SK-N-SH treated with all-trans-retinoic acid at 6 μM for 48 hours (cell line): ENCODE measurements at regions not wholly inside any gene's neighbourhood (a gene's known extent, or its start where the extent isn't known, plus 50 kb on each side); places are given as distances from the start of the nearest gene placed in this dataset.

Experiments used
- ATAC-seq: fragments of 200-7000 bp; cut with Tn5 transposase; 3 replicates; pipeline ENCODE4 v1.9.1; 2020; ENCODE audit warnings: mild to moderate bottlenecking, moderate library complexity
- ARNTL ChIP-seq: fragments of 450-650 bp; formaldehyde crosslinking; IDR thresholded peaks from 2 replicates; pipeline ENCODE4 v1.5.0; 2020; ENCODE audit warnings: low read depth, mild to moderate bottlenecking, moderate library complexity, borderline replicate concordance
- BACH2 ChIP-seq: fragments of 250-450 bp; sonication (Bioruptor Pico); IDR thresholded peaks from 2 replicates; pipeline ENCODE4 v1.9.0; 2021; ENCODE audit warnings: mild to moderate bottlenecking, borderline replicate concordance
- CSDC2 ChIP-seq: fragments of 250-450 bp; sonication (Bioruptor Pico); IDR thresholded peaks from 2 replicates; pipeline ENCODE4 v1.5.0; 2020; ENCODE audit warnings: mild to moderate bottlenecking, moderate library complexity
- ESRRG ChIP-seq: fragments of 250-450 bp; sonication (Bioruptor Pico); IDR thresholded peaks from 2 replicates; pipeline ENCODE4 v1.6.1; 2021; ENCODE audit warnings: mild to moderate bottlenecking
- GLIS3 ChIP-seq: fragments of 250-450 bp; sonication (Bioruptor Pico); IDR thresholded peaks from 2 replicates; pipeline ENCODE4 v1.5.0; 2020; ENCODE audit warnings: mild to moderate bottlenecking, moderate library complexity
- ISL1 ChIP-seq: fragments of 250-450 bp; sonication (Bioruptor Pico); IDR thresholded peaks from 2 replicates; pipeline ENCODE4 v2.1.2; 2022; ENCODE audit warnings: mild to moderate bottlenecking, moderate library complexity
- OSR1 ChIP-seq: fragments of 250-450 bp; sonication (Bioruptor Pico); IDR thresholded peaks from 2 replicates; pipeline ENCODE4 v1.8.0; 2022; ENCODE audit warnings: moderate library complexity, mild to moderate bottlenecking, inconsistent platforms
- PPARA ChIP-seq: fragments of 250-450 bp; sonication (Bioruptor Pico); IDR thresholded peaks from 2 replicates; pipeline ENCODE4 v1.5.0; 2020; ENCODE audit warnings: mild to moderate bottlenecking, borderline replicate concordance
- RARB ChIP-seq: fragments of 250-450 bp; sonication (Bioruptor Pico); IDR thresholded peaks from 2 replicates; pipeline ENCODE4 v1.8.0; 2021; ENCODE audit warnings: mild to moderate bottlenecking, moderate library complexity
- SNAI2 ChIP-seq: fragments of 250-450 bp; sonication (Bioruptor Pico); IDR thresholded peaks from 2 replicates; pipeline ENCODE4 v1.5.0; 2020; ENCODE audit warnings: mild to moderate bottlenecking, moderate library complexity
- TCF4 ChIP-seq: fragments of 250-450 bp; sonication (Bioruptor Pico); IDR thresholded peaks from 2 replicates; pipeline ENCODE4 v1.8.0; 2021; ENCODE audit warnings: mild to moderate bottlenecking, moderate library complexity, borderline replicate concordance
- TOX ChIP-seq: fragments of 250-450 bp; sonication (Bioruptor Pico); IDR thresholded peaks from 2 replicates; pipeline ENCODE4 v1.8.0; 2021; ENCODE audit warnings: mild to moderate bottlenecking, moderate library complexity, borderline replicate concordance
- ZC3H10 ChIP-seq: fragments of 250-450 bp; sonication (Bioruptor Pico); IDR thresholded peaks from 2 replicates; pipeline ENCODE4 v1.5.1; 2021; ENCODE audit warnings: mild to moderate bottlenecking, moderate library complexity
- ZFP3 ChIP-seq: fragments of 250-450 bp; sonication (Bioruptor Pico); IDR thresholded peaks from 2 replicates; pipeline ENCODE4 v1.5.0; 2020; ENCODE audit warnings: mild to moderate bottlenecking, moderate library complexity
- ZFP30 ChIP-seq: fragments of 450-650 bp; formaldehyde crosslinking; IDR thresholded peaks from 2 replicates; pipeline ENCODE4 v1.5.0; 2022; ENCODE audit warnings: mild to moderate bottlenecking, moderate library complexity
- ZNF70 ChIP-seq: fragments of 450-650 bp; formaldehyde crosslinking; IDR thresholded peaks from 2 replicates; pipeline ENCODE4 v1.5.0; 2020; ENCODE audit warnings: mild to moderate bottlenecking, moderate library complexity
- ZNF8 ChIP-seq: fragments of 450-650 bp; formaldehyde crosslinking; IDR thresholded peaks from 2 replicates; pipeline ENCODE4 v1.5.0; 2020; ENCODE audit warnings: mild to moderate bottlenecking, moderate library complexity
- TF ChIP-seq, protein P1 (sequence below): fragments of 250-450 bp; sonication (Bioruptor Pico); IDR thresholded peaks from 2 replicates; pipeline ENCODE4 v1.5.1; 2020; ENCODE audit warnings: low read depth, mild to moderate bottlenecking, moderate library complexity
- TF ChIP-seq, protein P2 (sequence below): fragments of 250-450 bp; sonication (Bioruptor Pico); IDR thresholded peaks from 2 replicates; pipeline ENCODE4 v1.8.0; 2020; ENCODE audit warnings: mild to moderate bottlenecking, moderate library complexity, borderline replicate concordance
- TF ChIP-seq, protein P3 (sequence below): fragments of 250-450 bp; sonication (Bioruptor Pico); IDR thresholded peaks from 2 replicates; pipeline ENCODE4 v1.5.1; 2021; ENCODE audit warnings: mild to moderate bottlenecking, moderate library complexity
- TF ChIP-seq, protein P4 (sequence below): fragments of 250-450 bp; sonication (Bioruptor Pico); IDR thresholded peaks from 2 replicates; pipeline ENCODE4 v1.8.0; 2021; ENCODE audit warnings: low read depth, mild to moderate bottlenecking, moderate library complexity, borderline replicate concordance
- TF ChIP-seq, protein P5 (sequence below): fragments of 250-450 bp; sonication (Bioruptor Pico); IDR thresholded peaks from 2 replicates; pipeline ENCODE4 v1.5.0; 2020; ENCODE audit warnings: mild to moderate bottlenecking, moderate library complexity

DNA sequence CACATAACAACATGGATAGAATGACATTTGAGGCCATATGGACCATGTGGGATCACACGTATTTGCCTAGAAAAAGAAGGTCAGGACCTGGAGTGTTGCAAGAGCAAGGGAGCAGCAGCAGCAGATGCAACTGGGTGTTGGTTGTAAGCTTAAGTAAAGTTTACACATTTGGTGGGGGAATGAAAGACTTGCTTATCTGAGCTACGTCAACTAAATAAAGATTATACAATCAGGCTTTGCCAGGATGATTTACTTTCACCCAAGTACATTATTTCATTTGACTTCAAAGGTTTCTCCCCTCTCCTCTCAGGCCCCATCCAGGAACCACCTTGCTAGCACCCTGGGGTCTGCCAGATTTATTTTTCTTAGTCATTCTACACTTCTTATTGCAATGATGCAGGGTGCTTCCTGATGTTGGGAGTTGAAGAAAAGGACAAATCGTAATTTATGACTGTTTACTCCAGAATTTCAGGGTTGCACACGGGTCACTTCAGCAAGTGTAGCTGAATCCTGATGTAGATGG, 591.9 kb upstream of the IGFBP3 start:
- ATAC-seq, result no peak
- TF ChIP-seq, protein P1, sequence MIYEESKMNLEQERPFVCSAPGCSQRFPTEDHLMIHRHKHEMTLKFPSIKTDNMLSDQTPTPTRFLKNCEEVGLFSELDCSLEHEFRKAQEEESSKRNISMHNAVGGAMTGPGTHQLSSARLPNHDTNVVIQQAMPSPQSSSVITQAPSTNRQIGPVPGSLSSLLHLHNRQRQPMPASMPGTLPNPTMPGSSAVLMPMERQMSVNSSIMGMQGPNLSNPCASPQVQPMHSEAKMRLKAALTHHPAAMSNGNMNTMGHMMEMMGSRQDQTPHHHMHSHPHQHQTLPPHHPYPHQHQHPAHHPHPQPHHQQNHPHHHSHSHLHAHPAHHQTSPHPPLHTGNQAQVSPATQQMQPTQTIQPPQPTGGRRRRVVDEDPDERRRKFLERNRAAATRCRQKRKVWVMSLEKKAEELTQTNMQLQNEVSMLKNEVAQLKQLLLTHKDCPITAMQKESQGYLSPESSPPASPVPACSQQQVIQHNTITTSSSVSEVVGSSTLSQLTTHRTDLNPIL (CRISPR knock-in tag), result no peak
- TF ChIP-seq, protein P2, sequence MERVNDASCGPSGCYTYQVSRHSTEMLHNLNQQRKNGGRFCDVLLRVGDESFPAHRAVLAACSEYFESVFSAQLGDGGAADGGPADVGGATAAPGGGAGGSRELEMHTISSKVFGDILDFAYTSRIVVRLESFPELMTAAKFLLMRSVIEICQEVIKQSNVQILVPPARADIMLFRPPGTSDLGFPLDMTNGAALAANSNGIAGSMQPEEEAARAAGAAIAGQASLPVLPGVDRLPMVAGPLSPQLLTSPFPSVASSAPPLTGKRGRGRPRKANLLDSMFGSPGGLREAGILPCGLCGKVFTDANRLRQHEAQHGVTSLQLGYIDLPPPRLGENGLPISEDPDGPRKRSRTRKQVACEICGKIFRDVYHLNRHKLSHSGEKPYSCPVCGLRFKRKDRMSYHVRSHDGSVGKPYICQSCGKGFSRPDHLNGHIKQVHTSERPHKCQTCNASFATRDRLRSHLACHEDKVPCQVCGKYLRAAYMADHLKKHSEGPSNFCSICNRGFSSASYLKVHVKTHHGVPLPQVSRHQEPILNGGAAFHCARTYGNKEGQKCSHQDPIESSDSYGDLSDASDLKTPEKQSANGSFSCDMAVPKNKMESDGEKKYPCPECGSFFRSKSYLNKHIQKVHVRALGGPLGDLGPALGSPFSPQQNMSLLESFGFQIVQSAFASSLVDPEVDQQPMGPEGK, result no peak
- TF ChIP-seq, protein P3, sequence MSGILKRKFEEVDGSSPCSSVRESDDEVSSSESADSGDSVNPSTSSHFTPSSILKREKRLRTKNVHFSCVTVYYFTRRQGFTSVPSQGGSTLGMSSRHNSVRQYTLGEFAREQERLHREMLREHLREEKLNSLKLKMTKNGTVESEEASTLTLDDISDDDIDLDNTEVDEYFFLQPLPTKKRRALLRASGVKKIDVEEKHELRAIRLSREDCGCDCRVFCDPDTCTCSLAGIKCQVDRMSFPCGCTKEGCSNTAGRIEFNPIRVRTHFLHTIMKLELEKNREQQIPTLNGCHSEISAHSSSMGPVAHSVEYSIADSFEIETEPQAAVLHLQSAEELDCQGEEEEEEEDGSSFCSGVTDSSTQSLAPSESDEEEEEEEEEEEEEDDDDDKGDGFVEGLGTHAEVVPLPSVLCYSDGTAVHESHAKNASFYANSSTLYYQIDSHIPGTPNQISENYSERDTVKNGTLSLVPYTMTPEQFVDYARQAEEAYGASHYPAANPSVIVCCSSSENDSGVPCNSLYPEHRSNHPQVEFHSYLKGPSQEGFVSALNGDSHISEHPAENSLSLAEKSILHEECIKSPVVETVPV (CRISPR knock-in tag), result no peak
- TF ChIP-seq ZNF8 (CRISPR knock-in tag) (no peak), OSR1 (CRISPR knock-in tag) (no peak), GLIS3 (CRISPR knock-in tag) (no peak), BACH2 (CRISPR knock-in tag) (no peak), ZFP30 (CRISPR knock-in tag) (no peak), TCF4 (no peak), ARNTL (no peak), ESRRG (CRISPR knock-in tag) (no peak), ZNF70 (CRISPR knock-in tag) (no peak), ISL1 (CRISPR knock-in tag) (no peak)
- TF ChIP-seq, protein P4, sequence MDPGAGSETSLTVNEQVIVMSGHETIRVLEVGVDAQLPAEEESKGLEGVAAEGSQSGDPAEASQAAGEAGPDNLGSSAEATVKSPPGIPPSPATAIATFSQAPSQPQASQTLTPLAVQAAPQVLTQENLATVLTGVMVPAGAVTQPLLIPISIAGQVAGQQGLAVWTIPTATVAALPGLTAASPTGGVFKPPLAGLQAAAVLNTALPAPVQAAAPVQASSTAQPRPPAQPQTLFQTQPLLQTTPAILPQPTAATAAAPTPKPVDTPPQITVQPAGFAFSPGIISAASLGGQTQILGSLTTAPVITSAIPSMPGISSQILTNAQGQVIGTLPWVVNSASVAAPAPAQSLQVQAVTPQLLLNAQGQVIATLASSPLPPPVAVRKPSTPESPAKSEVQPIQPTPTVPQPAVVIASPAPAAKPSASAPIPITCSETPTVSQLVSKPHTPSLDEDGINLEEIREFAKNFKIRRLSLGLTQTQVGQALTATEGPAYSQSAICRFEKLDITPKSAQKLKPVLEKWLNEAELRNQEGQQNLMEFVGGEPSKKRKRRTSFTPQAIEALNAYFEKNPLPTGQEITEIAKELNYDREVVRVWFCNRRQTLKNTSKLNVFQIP, result no peak

DNA sequence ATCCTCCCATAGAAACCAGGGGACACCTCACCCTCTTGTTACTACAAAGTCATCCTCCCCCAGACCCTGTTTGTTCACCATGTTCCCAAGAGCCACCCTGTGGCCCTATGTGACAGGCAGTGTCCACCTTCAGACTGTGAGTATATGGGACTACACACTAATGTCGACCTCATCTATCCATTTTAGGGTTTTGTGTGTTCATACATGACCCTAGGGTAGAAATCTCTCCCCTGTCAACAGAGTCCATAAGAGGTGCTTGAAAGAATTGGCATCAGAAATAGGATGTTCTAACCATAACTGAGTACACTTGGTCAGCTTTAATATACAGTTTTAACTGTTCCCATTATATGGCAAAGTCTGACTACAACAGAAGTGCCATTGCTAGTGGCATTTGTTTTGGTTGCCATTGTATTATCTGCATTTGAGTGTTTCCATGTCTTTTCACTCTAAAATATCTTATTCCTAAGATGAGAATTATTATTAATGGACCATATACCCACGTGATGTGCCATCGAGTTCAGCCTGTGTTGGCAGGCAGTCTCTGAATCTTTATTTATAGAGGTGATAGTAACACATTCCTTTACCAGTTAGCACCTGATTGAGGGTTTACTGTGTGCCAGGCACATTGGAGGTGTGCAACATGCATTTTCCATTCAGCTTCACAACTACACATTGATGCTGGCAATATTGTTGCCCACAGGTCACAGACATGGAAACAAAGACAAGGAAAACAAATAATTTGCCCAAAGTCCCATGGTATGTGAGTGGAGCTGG, 590.6 kb upstream of the IGFBP3 start:
- no peak for ATAC-seq
- TF ChIP-seq ZNF70 (CRISPR knock-in tag) (no peak), ZC3H10 (CRISPR knock-in tag) (no peak), TOX (CRISPR knock-in tag) (no peak), PPARA (CRISPR knock-in tag) (no peak), GLIS3 (CRISPR knock-in tag) (no peak), ZFP3 (CRISPR knock-in tag) (no peak), TCF4 (no peak), ZFP30 (CRISPR knock-in tag) (no peak), SNAI2 (CRISPR knock-in tag) (no peak), CSDC2 (CRISPR knock-in tag) (no peak)
- TF ChIP-seq, protein P2, result no peak

DNA sequence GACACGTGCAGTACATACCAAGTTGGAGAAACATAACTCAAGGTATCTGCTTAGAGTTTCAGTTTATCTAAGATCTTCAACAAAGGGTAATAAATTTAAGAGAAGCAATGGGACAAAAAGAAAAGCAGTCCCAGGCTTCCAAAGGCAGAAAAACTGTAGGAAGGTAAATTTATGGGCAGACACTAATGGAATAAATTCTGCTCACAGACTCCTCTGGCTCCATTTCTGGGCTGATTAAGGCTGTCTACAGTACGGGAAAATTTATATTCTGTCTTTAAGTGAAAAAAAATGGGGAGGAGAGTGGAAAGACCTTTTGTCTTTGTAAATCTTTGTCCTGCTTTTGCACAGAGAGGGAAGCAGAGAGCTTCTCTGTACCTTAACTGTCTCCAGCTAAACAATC, 587.5 kb upstream of the IGFBP3 start:
- peak; percentile 86 for ATAC-seq
- TF ChIP-seq ESRRG (CRISPR knock-in tag), result peak; percentile 92
- TF ChIP-seq, protein P5, sequence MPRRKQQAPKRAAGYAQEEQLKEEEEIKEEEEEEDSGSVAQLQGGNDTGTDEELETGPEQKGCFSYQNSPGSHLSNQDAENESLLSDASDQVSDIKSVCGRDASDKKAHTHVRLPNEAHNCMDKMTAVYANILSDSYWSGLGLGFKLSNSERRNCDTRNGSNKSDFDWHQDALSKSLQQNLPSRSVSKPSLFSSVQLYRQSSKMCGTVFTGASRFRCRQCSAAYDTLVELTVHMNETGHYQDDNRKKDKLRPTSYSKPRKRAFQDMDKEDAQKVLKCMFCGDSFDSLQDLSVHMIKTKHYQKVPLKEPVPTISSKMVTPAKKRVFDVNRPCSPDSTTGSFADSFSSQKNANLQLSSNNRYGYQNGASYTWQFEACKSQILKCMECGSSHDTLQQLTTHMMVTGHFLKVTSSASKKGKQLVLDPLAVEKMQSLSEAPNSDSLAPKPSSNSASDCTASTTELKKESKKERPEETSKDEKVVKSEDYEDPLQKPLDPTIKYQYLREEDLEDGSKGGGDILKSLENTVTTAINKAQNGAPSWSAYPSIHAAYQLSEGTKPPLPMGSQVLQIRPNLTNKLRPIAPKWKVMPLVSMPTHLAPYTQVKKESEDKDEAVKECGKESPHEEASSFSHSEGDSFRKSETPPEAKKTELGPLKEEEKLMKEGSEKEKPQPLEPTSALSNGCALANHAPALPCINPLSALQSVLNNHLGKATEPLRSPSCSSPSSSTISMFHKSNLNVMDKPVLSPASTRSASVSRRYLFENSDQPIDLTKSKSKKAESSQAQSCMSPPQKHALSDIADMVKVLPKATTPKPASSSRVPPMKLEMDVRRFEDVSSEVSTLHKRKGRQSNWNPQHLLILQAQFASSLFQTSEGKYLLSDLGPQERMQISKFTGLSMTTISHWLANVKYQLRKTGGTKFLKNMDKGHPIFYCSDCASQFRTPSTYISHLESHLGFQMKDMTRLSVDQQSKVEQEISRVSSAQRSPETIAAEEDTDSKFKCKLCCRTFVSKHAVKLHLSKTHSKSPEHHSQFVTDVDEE (CRISPR knock-in tag), result peak; percentile 77
- TF ChIP-seq TOX (CRISPR knock-in tag), result peak; percentile 87; the same call in 1 of the 2 replicates
- TF ChIP-seq CSDC2 (CRISPR knock-in tag), result peak; percentile 79
- TF ChIP-seq, protein P3 (CRISPR knock-in tag), result peak; percentile 85; the same call in 1 of the 2 replicates
- no peak for TF ChIP-seq BACH2 (CRISPR knock-in tag)
- peak; percentile 86; the same call in 1 of the 2 replicates for TF ChIP-seq RARB (CRISPR knock-in tag)
- TF ChIP-seq, protein P2, result peak; percentile 98
- TF ChIP-seq GLIS3 (CRISPR knock-in tag), result peak; percentile 98
- TF ChIP-seq ZNF70 (CRISPR knock-in tag), result no peak
- no peak for TF ChIP-seq OSR1 (CRISPR knock-in tag)
- TF ChIP-seq ISL1 (CRISPR knock-in tag), result peak; percentile 100
